HEK293 (cell line): ENCODE measurements at regions not wholly inside any gene's neighbourhood (a gene's known extent, or its start where the extent isn't known, plus 50 kb on each side); places are given as distances from the start of the nearest gene placed in this dataset.

Experiments used
- CTCF ChIA-PET: fragments of 350-600 bp; formaldehyde crosslinking; extraction: SDS; loops from one replicate; lab custom pipeline; 2021; ENCODE audit warnings: antibody characterized with exemption; lab: Yijun Ruan, JAX
- POLR2A ChIA-PET: fragments of 300-600 bp; formaldehyde crosslinking; extraction: SDS; loops from one replicate; lab custom pipeline; 2020; ENCODE audit warnings: antibody characterized with exemption, inconsistent platforms; lab: Yijun Ruan, JAX
- H3K27ac ChIP-seq: fragments of 200-500 bp; sonication (Bioruptor generic); 2 replicates; pipeline ENCODE4 v1.5.1; 2014; ENCODE audit warnings: low read depth, low read length, control low read depth, inconsistent platforms; ENCODE audit errors: extremely low read depth
- H3K36me3 ChIP-seq, 2 experiments: fragments of 200-500 bp in 1 of 2; sonication (Bioruptor generic) in 1 of 2; 1 replicate in 1 of 2; 2 replicates in 1 of 2; pipeline ENCODE4 v1.5.1; 2014 to 2017; ENCODE audit warnings: inconsistent platforms in 2 of 2, low read length in 2 of 2; ENCODE audit not compliant: control insufficient read depth in 2 of 2, insufficient read depth in 1 of 2
- H3K4me1 ChIP-seq: fragments of 200-500 bp; sonication (Bioruptor generic); 2 replicates; pipeline ENCODE4 v1.5.1; 2014; ENCODE audit warnings: mild to moderate bottlenecking, low read length, inconsistent platforms; ENCODE audit not compliant: control insufficient read depth, insufficient read depth
- H3K4me3 ChIP-seq: 2 replicates; pipeline ENCODE4 v1.5.1; 2011; ENCODE audit warnings: low read depth, mild to moderate bottlenecking, control low read depth, low read length, moderate library complexity
- H3K9me3 ChIP-seq: fragments of 200-500 bp; sonication (Bioruptor generic); 2 replicates; pipeline ENCODE4 v1.5.1; 2014; ENCODE audit warnings: low read depth, low read length, inconsistent platforms; ENCODE audit not compliant: control insufficient read depth, insufficient read depth
- GLI4 ChIP-seq: fragments of 450-650 bp; formaldehyde crosslinking; IDR thresholded peaks from 2 replicates; pipeline ENCODE4 v1.5.1; 2016; ENCODE audit warnings: missing biosample characterization, missing genetic modification characterization
- MEIS1 ChIP-seq: sonication (generic); formaldehyde crosslinking; IDR thresholded peaks from 2 replicates; pipeline ENCODE4 v1.8.1; 2022; ENCODE audit warnings: missing genetic modification reagents, mild to moderate bottlenecking, borderline replicate concordance
- OSR2 ChIP-seq: fragments of 450-650 bp; formaldehyde crosslinking; IDR thresholded peaks from 2 replicates; pipeline ENCODE4 v1.5.1; 2016; ENCODE audit warnings: missing biosample characterization, missing genetic modification characterization
- REST ChIP-seq: fragments of 450-650 bp; formaldehyde crosslinking; IDR thresholded peaks from 2 replicates; pipeline ENCODE4 v1.5.1; 2016; ENCODE audit warnings: missing biosample characterization, missing genetic modification characterization
- SP3 ChIP-seq: fragments of 450-650 bp; formaldehyde crosslinking; IDR thresholded peaks from 2 replicates; pipeline ENCODE4 v1.5.1; 2016; ENCODE audit warnings: missing biosample characterization, missing genetic modification characterization
- SP7 ChIP-seq: fragments of 450-650 bp; formaldehyde crosslinking; IDR thresholded peaks from 2 replicates; pipeline ENCODE4 v1.5.1; 2016; ENCODE audit warnings: missing biosample characterization, missing genetic modification characterization
- ZFP3 ChIP-seq: fragments of 450-650 bp; formaldehyde crosslinking; IDR thresholded peaks from 2 replicates; pipeline ENCODE4 v1.5.1; 2016; ENCODE audit warnings: low read depth, missing biosample characterization, missing genetic modification characterization
- ZNF10 ChIP-seq: fragments of 450-650 bp; formaldehyde crosslinking; IDR thresholded peaks from 2 replicates; pipeline ENCODE4 v1.5.1; 2017; ENCODE audit warnings: missing biosample characterization, missing genetic modification characterization
- ZNF133 ChIP-seq: fragments of 450-650 bp; formaldehyde crosslinking; IDR thresholded peaks from 2 replicates; pipeline ENCODE4 v1.5.1; 2016; ENCODE audit warnings: missing biosample characterization, missing genetic modification characterization
- ZNF138 ChIP-seq: fragments of 450-650 bp; formaldehyde crosslinking; IDR thresholded peaks from 2 replicates; pipeline ENCODE4 v1.5.1; 2016; ENCODE audit warnings: missing biosample characterization, missing genetic modification characterization, borderline replicate concordance
- ZNF155 ChIP-seq: fragments of 450-650 bp; formaldehyde crosslinking; IDR thresholded peaks from 2 replicates; pipeline ENCODE4 v1.5.1; 2016; ENCODE audit warnings: missing biosample characterization, missing genetic modification characterization
- ZNF24 ChIP-seq: fragments of 450-650 bp; formaldehyde crosslinking; IDR thresholded peaks from 2 replicates; pipeline ENCODE4 v1.5.1; 2016; ENCODE audit warnings: missing biosample characterization, missing genetic modification characterization
- ZNF354C ChIP-seq: fragments of 450-650 bp; formaldehyde crosslinking; IDR thresholded peaks from 2 replicates; pipeline ENCODE4 v1.5.1; 2016; ENCODE audit warnings: missing biosample characterization, missing genetic modification characterization, low read depth, borderline replicate concordance
- ZNF366 ChIP-seq: fragments of 450-650 bp; formaldehyde crosslinking; conservative IDR thresholded peaks from 2 replicates; pipeline ENCODE4 v1.5.1; 2016; ENCODE audit warnings: missing biosample characterization, missing genetic modification characterization
- ZNF398 ChIP-seq: fragments of 450-650 bp; formaldehyde crosslinking; IDR thresholded peaks from 2 replicates; pipeline ENCODE4 v1.5.1; 2017; ENCODE audit warnings: missing biosample characterization, missing genetic modification characterization
- ZNF416 ChIP-seq: fragments of 450-650 bp; formaldehyde crosslinking; IDR thresholded peaks from 2 replicates; pipeline ENCODE4 v1.5.1; 2016; ENCODE audit warnings: missing biosample characterization, missing genetic modification characterization
- ZNF513 ChIP-seq: fragments of 450-650 bp; IDR thresholded peaks from 2 replicates; pipeline ENCODE4 v1.5.1; 2018; ENCODE audit warnings: missing biosample characterization, missing genetic modification characterization
- ZNF518A ChIP-seq: fragments of 450-650 bp; formaldehyde crosslinking; conservative IDR thresholded peaks from 2 replicates; pipeline ENCODE4 v1.5.1; 2016; ENCODE audit warnings: low read depth, missing biosample characterization, missing genetic modification characterization
- ZNF626 ChIP-seq: fragments of 450-650 bp; sonication (Bioruptor Pico); formaldehyde crosslinking; IDR thresholded peaks from 2 replicates; pipeline ENCODE4 v1.5.1; 2018; ENCODE audit warnings: missing biosample characterization, missing genetic modification characterization, inconsistent platforms
- ZNF670 ChIP-seq: fragments of 450-650 bp; formaldehyde crosslinking; IDR thresholded peaks from 2 replicates; pipeline ENCODE4 v1.5.1; 2016; ENCODE audit warnings: missing biosample characterization, missing genetic modification characterization, low read depth
- ZNF747 ChIP-seq: fragments of 450-650 bp; formaldehyde crosslinking; IDR thresholded peaks from 2 replicates; pipeline ENCODE4 v1.5.1; 2016; ENCODE audit warnings: missing biosample characterization, missing genetic modification characterization
- ZNF791 ChIP-seq: fragments of 450-650 bp; formaldehyde crosslinking; IDR thresholded peaks from 2 replicates; pipeline ENCODE4 v1.5.1; 2016; ENCODE audit warnings: missing biosample characterization, missing genetic modification characterization
- ZXDB ChIP-seq: fragments of 450-650 bp; formaldehyde crosslinking; IDR thresholded peaks from 2 replicates; pipeline ENCODE4 v1.5.1; 2016; ENCODE audit warnings: missing biosample characterization, missing genetic modification characterization
- TF ChIP-seq, protein P1 (sequence below): fragments of 450-650 bp; formaldehyde crosslinking; IDR thresholded peaks from 2 replicates; pipeline ENCODE4 v1.5.1; 2016; ENCODE audit warnings: missing biosample characterization, missing genetic modification characterization

DNA sequence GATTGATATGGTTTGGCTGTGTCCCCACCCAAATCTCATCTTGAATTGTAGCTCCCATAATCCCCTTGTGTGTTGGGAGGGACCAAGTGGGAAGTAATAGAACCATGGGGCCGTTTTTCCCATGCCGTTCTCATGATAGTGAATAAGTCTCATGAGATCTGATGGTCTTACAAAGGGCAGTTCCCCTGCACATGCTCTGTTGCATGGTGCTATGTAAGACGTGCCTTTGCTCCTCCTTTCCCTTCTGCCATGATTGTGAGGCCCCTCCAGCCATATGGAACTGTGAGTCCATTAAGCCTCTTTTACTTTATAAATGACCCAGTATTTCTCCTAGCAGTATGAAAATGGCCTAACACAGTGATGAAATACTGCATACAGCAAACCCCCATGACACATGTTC is 84.8 kb upstream of the SELENOP start:
- Histone ChIP-seq H3K9me3 (no peaks in the 10 kb centered on the region), H3K4me3 (no peak overlapping the region), H3K36me3 (no peaks in the 10 kb centered on the region), H3K27ac (no peak overlapping the region), H3K4me1 (no peaks in the 10 kb centered on the region)
- no peak for TF ChIP-seq REST
- no peak for TF ChIP-seq ZNF747 (tag by site-specific recombination)
- TF ChIP-seq ZNF10 (tag by site-specific recombination): no peak
- no peak for TF ChIP-seq ZNF398 (tag by site-specific recombination)
- no peak for TF ChIP-seq ZNF791 (tag by site-specific recombination)
- TF ChIP-seq GLI4 (tag by site-specific recombination): no peak
- no peak for TF ChIP-seq ZNF133 (tag by site-specific recombination)
- no peak for TF ChIP-seq ZNF24 (tag by site-specific recombination)
- no peak for TF ChIP-seq ZNF626 (tag by site-specific recombination)
- no peak for TF ChIP-seq MEIS1
- TF ChIP-seq ZNF513 (tag by site-specific recombination): no peak
- TF ChIP-seq ZXDB (tag by site-specific recombination): no peak
- no peak for TF ChIP-seq ZNF155
- no peak for TF ChIP-seq ZNF366
- TF ChIP-seq ZNF354C (tag by site-specific recombination): no peak
- CTCF ChIA-PET: interaction anchor here (0.6 to 0.7 kb wide), 4 partner anchors 17 to 667 kb away, joined by 3 read pairs; no protein-coding TSS in a partner anchor
- POLR2A ChIA-PET: no interaction called here

DNA sequence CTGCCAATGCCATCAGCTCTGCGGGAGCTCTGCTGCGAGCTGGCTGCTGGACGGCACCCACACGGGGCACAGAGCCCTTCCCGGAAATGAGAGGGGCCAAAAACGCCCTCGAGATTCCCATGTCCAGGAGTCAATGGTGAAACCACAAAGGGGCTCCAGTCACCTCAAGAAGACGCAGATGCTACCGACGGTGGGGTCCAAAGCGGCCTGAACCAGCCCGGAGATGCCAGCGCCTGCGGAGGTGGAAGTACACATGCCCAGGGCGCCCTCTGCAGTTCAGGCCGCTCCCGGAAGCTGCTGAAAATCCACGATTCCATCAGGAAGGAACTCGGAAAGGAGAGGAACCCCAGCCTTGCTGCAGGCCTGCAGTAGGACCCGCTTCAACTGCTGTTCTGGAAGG is 82.4 kb upstream of the SELENOP start:
- Histone ChIP-seq H3K4me3 (no peak overlapping the region), H3K27ac (no peak overlapping the region), H3K4me1 (no peaks in the 10 kb centered on the region), H3K36me3 (no peaks in the 10 kb centered on the region), H3K9me3 (no peaks in the 10 kb centered on the region)
- ChIA-PET POLR2A (no interaction called here), CTCF (interaction anchor here (0.6 to 0.7 kb wide), 2 partner anchors 341 to 1082 kb away, joined by 3 read pairs; no protein-coding TSS in a partner anchor)
- TF ChIP-seq ZNF138 (tag by site-specific recombination) (no peak), OSR2 (no peak), SP3 (tag by site-specific recombination) (no peak), ZFP3 (tag by site-specific recombination) (no peak), SP7 (tag by site-specific recombination) (no peak), ZNF670 (tag by site-specific recombination) (no peak), ZNF518A (tag by site-specific recombination) (no peak), ZNF24 (tag by site-specific recombination) (no peak), ZNF416 (tag by site-specific recombination) (no peak)
- TF ChIP-seq, protein P1, sequence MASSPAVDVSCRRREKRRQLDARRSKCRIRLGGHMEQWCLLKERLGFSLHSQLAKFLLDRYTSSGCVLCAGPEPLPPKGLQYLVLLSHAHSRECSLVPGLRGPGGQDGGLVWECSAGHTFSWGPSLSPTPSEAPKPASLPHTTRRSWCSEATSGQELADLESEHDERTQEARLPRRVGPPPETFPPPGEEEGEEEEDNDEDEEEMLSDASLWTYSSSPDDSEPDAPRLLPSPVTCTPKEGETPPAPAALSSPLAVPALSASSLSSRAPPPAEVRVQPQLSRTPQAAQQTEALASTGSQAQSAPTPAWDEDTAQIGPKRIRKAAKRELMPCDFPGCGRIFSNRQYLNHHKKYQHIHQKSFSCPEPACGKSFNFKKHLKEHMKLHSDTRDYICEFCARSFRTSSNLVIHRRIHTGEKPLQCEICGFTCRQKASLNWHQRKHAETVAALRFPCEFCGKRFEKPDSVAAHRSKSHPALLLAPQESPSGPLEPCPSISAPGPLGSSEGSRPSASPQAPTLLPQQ (tag by site-specific recombination): no peak
